Fibroblast of gingiva (primary cell): ENCODE measurements at regions not wholly inside any gene's neighbourhood (a gene's known extent, or its start where the extent isn't known, plus 50 kb on each side); places are given as distances from the start of the nearest gene placed in this dataset.

Experiments used
- DNase-seq: peaks from one replicate; pipeline ENCODE4 v3.0.0-alpha.2; 2011; ENCODE audit warnings: low read depth

- DNase-seq, result peak; percentile 94
Observed at GRCh38 chr2:237171396-237171795, 85.7 kb downstream of the COPS8 start.

- no peak for DNase-seq
Observed at GRCh38 chr2:237171881-237172280, 86.2 kb downstream of the COPS8 start.

DNA sequence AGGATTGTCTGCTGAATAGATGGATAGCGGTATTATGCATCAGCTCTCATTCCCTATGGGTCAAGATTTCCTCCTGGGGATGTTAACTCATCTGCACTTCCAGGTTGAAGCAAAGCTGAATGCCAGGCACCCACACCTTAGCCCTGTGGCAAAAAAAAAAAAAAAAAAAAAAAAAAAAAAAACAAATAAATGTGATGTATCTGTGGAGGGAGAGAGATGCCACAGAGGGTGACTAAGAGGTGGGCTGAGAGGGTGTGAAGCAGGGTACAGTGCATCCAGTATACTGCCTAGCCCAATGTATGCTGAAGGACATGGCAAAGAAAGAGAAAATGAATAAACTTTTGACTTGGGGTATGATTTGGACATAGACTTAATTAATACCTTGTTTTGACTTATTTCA is 91.4 kb downstream of the COPS8 start:
- no peak for DNase-seq

- DNase-seq, result no peak
Observed at GRCh38 chr2:237177986-237178385, 92.3 kb downstream of the COPS8 start.

DNA sequence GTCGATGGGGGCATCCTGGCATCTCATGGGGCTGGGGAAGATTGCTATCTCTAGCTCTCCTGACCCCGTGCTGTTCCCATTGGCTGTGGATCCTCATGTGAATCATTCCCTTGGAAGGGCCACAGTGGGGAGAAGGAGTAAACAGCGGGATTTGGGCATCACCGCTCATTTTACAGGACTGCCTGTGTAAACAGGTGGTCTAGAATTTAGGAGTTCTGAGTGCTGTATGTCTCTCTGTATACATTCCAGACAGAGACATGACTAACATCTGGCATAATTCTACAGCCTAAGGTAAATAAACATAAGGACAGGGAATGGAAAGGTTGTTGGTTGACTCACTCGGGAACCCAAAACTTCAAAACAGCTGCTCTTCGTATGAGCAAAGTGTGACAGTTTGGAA is 92.7 kb downstream of the COPS8 start:
- DNase-seq, result peak; percentile 74

- no peak for DNase-seq
Observed at GRCh38 chr2:237179161-237179560, 93.5 kb downstream of the COPS8 start.

DNA sequence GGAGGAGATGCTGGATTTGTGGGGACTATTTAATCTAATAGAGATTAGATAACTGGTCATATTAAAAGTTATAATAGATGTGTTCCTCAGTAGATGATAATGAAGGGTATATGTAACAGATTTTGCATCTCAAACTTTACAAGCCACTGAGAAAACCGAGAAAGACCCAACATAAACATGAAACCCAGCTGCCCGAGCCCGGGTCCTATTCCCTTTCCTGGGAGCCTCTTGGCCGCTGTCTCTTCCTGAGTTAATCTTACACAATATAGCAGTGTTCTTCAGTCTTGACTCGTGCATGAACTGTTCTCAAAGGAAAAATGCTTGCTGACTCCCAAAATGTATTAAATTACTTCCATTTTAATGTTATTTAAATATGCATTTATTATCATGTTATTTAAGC is 94.5 kb downstream of the COPS8 start:
- peak; percentile 54 for DNase-seq

DNA sequence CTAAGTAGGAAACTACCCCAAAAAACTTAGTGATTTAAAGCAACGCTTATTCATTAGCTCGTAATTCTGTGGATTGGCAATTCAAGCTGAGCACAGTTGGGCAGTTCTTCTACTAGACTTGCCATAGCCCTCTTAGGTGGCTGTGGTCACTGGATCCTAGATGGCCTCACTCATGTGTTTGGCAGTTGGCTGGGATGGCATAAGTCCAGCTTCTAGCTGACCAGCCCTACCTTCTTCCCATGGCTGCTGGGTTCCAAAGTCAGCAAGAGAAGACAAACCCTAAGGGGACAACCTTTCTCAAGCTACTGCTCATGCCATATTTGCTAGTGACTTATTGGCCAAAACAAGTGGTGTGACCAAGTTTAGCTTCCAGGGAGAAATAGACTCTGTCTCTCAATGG is 95.3 kb downstream of the COPS8 start:
- DNase-seq, result no peak

DNA sequence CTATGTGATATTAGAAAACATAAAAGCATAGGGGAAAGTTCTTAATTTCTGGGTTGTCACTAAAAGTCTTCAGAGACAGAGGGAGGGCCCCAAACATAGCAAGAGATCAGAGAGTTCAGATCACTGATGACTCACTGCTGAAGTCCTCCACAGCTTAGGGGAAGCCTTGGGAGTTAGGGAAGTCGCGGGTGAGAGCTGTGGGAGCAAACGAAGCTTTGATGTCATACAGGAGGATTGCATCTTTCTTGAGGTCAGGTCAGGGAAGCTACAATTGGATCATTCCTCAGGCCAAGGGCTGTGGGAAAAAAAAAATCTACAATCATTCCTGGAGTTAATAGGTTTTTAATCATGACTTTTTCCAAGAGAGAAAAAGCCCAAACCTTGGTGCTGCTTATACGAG is 96.2 kb downstream of the COPS8 start:
- DNase-seq, result peak; percentile 85

- peak; percentile 66 for DNase-seq
Observed at GRCh38 chr2:237182422-237183123, 96.9 kb downstream of the COPS8 start.

DNA sequence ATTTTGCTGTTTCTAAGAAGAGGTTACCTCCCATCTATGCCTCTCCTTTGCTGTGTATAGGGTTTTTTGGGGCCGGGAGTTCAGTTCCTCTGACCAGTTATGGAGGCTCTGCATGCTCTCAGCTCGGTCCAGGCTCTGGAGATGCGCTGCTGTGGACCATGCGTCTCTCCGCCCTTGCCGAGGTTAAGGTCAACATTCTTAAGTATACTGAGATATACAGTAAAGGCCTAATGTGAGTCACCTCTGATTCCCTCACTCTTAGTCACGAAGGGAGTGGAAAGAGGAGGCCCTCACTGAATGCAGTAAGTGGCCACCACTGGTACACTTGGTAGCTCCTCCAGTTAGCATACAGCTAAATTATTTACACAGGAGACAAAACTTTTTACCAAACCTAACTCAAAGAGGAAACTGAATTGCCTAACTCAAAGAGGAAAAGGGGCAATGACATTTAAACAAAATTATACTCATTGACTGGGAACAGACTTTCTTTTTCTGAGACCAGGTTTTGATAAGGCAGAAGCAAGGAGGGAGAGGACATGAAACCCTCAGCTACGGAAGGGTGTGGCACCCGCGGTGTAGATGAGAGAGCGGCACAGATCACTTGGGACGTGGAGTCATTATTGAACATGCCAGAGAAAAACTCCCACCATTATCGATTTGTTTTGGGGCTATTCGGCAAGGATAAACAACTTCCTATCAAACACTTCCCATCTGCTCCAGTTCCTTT is 98.7 kb downstream of the COPS8 start:
- DNase-seq, result peak; percentile 57

GRCh38 chr2:237184919-237185552 is 99.3 kb downstream of the COPS8 start:
- DNase-seq, result no peak

DNA sequence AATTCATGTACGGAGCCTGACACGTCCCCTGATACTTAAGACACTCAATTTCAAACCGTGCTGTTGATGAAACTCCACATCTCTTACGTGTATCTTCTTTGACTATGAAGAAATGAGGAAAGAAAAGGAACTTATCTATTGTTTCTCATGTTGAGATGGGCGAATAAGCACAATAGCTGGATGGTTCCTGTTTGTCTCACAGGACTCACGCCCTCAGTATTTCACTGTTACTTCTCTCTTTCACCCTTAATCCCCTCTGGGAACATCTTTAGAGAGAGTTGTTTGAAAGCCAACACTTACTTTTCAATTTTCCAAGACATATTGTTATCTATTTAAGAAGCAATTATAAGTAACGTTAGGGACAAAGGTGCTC is 99.8 kb downstream of the COPS8 start:
- DNase-seq, result no peak

DNA sequence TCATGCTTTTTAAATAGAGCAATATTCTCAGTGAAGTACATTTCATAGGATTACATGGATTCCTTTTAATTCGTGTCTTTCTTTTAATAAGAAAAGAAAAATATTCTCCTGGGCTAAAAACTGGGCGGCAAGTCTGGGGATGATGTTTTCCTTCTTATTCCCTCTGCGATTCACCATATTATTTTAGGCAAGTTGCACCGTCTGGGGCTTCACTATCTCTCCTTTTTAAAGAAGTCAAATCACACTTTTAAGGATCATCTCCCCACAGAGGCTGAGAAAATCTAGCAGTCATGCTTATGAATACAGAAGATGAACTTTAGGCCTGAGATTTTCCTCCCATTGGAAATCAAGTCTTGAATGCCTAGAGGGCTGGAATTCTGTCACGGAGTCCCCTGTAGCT is 104.1 kb downstream of the COPS8 start:
- DNase-seq, result no peak

- DNase-seq, result no peak
Observed at GRCh38 chr2:237190966-237191713, 105.5 kb downstream of the COPS8 start.

- no peak for DNase-seq
Observed at GRCh38 chr2:237191714-237192081, 106.0 kb downstream of the COPS8 start.

GRCh38 chr2:237192881-237193280 is 107.2 kb downstream of the COPS8 start:
- DNase-seq, result no peak

- no peak for DNase-seq
Observed at GRCh38 chr2:237193436-237193835, 107.7 kb downstream of the COPS8 start.

DNA sequence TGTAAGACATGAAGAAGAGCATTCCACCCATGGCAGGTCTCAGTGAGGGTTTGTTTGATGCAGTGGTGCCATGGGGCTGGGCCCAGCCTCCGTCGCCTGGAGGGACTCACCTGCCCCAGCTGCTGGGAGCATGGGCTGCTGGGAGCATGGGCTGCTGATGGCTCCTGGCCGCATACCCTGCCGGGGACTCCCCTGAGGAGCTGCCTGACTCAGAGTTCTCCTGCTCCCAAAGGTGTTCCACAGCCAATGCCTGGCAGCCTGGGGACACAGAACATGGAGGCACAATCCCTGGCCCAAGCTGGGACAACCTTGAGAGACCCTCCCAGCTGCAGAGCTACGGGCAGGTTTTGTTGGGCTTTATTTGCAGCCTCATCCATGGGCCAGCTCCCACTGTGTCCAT is 108.4 kb downstream of the COPS8 start:
- no peak for DNase-seq

GRCh38 chr2:237194906-237195305 is 109.2 kb downstream of the COPS8 start:
- no peak for DNase-seq

DNA sequence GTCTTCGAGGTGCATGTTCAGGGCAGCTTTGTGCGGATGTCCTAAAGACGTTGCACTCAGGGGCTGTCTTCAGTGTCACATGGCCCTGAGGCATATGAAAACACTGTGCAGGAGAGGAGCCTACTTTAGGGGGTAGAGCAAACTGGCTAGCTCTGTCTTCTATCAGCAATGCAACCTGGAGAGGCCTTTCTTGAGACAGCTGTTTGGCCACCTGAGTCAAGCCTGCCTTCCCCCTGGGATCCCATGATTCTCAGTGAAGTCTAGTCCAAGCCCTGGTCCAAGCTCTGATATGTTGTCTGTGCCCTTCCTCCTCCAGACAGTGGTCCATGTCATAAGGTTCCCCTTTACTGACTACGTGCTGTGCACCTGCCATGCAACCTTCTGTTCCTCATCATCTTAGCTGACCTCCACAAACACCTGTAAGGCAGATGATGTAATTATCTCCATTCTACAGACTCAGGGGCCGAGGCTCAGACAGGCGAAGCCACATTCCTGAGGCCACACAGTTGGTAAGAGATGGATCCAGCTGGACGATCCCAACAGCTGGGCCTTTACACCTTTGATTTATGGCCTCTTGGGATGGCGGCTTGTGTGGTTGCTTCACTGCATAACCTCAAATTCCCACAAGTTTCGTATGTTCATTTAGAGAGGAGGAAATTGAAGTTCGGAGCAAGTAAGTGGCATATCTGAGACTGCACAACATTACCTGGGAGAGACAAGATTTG is 109.9 kb downstream of the COPS8 start:
- DNase-seq, result no peak

GRCh38 chr2:237196409-237196808 is 110.7 kb downstream of the COPS8 start:
- DNase-seq, result no peak
